AG04450 (cell line): ENCODE measurements at regions not wholly inside any gene's neighbourhood (a gene's known extent, or its start where the extent isn't known, plus 50 kb on each side); places are given as distances from the start of the nearest gene placed in this dataset.
A peak's percentile ranks its signal among the peaks of the same experiment; 100 is the strongest.

Source experiments
- CTCF ChIA-PET: fragments of 300-600, 350-600 bp; formaldehyde crosslinking; extraction: SDS; loops from one replicate; lab custom pipeline; 2022; ENCODE audit warnings: antibody characterized with exemption, inconsistent platforms; lab: Charles Lee
- POLR2A ChIA-PET: fragments of 350-600 bp; formaldehyde crosslinking; extraction: SDS; loops from one replicate; lab custom pipeline; 2021; ENCODE audit warnings: antibody characterized with exemption, inconsistent platforms; lab: Yijun Ruan, JAX
- DNase-seq: peaks from one replicate; pipeline ENCODE4 v3.0.0-alpha.2; 2011; ENCODE audit warnings: low read depth, low spot score
- H3K27ac ChIP-seq: one replicate; pipeline ENCODE4 v1.5.1; 2012; ENCODE audit warnings: low read depth, low read length, control low read depth
- H3K27me3 ChIP-seq: one replicate; pipeline ENCODE4 v1.6.0; 2012; ENCODE audit warnings: low read length; ENCODE audit not compliant: control insufficient read depth, insufficient read depth
- H3K4me3 ChIP-seq: 2 replicates; pipeline ENCODE4 v1.5.1; 2011; ENCODE audit warnings: mild to moderate bottlenecking, low read depth, low read length, control low read depth
- H3K9me3 ChIP-seq: 2 replicates; pipeline ENCODE4 v1.5.1; 2012; ENCODE audit warnings: low read length; ENCODE audit not compliant: control insufficient read depth, insufficient read depth
- TF ChIP-seq, protein P1 (sequence below): IDR thresholded peaks from 2 replicates; pipeline ENCODE4 v1.5.1; 2011; ENCODE audit warnings: low read depth, low read length, control low read depth, inconsistent platforms

DNA sequence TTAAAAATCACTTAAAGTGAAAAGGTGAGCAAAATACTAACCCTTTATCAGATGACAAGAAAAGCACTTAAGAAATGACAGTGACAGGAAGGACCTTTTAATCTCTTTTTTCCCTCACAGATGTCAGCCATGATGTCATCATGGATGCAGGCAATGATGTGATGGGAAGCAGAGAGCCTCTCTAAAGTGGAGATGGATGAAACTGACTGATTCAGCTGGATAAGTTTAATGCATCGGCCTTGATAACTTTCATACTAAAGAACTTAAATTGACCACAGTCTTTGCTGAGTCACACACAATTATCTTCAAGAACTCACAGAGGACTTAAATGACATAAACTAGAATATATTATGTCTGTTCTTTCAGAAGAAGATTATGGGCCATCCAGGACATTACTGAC, 153.2 kb upstream of the FGF10 start:
- POLR2A ChIA-PET, result no interaction called here
- Histone ChIP-seq H3K27ac (no peak overlapping the region), H3K9me3 (no peaks in the 10 kb centered on the region), H3K4me3 (no peak overlapping the region), H3K27me3 (no peaks in the 10 kb centered on the region)
- DNase-seq, result no peak
- CTCF ChIA-PET, result no interaction called here
- TF ChIP-seq, protein P1, sequence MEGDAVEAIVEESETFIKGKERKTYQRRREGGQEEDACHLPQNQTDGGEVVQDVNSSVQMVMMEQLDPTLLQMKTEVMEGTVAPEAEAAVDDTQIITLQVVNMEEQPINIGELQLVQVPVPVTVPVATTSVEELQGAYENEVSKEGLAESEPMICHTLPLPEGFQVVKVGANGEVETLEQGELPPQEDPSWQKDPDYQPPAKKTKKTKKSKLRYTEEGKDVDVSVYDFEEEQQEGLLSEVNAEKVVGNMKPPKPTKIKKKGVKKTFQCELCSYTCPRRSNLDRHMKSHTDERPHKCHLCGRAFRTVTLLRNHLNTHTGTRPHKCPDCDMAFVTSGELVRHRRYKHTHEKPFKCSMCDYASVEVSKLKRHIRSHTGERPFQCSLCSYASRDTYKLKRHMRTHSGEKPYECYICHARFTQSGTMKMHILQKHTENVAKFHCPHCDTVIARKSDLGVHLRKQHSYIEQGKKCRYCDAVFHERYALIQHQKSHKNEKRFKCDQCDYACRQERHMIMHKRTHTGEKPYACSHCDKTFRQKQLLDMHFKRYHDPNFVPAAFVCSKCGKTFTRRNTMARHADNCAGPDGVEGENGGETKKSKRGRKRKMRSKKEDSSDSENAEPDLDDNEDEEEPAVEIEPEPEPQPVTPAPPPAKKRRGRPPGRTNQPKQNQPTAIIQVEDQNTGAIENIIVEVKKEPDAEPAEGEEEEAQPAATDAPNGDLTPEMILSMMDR, result no peak

GRCh38 chr5:44539602-44539919, 150.3 kb upstream of the FGF10 start:
- TF ChIP-seq, protein P1, result no peak
- Histone ChIP-seq H3K9me3 (no peaks in the 10 kb centered on the region), H3K27ac (no peak overlapping the region), H3K27me3 (no peaks in the 10 kb centered on the region), H3K4me3 (no peak overlapping the region)
- no peak for DNase-seq
- CTCF ChIA-PET, result no interaction called here
- POLR2A ChIA-PET, result no interaction called here

DNA sequence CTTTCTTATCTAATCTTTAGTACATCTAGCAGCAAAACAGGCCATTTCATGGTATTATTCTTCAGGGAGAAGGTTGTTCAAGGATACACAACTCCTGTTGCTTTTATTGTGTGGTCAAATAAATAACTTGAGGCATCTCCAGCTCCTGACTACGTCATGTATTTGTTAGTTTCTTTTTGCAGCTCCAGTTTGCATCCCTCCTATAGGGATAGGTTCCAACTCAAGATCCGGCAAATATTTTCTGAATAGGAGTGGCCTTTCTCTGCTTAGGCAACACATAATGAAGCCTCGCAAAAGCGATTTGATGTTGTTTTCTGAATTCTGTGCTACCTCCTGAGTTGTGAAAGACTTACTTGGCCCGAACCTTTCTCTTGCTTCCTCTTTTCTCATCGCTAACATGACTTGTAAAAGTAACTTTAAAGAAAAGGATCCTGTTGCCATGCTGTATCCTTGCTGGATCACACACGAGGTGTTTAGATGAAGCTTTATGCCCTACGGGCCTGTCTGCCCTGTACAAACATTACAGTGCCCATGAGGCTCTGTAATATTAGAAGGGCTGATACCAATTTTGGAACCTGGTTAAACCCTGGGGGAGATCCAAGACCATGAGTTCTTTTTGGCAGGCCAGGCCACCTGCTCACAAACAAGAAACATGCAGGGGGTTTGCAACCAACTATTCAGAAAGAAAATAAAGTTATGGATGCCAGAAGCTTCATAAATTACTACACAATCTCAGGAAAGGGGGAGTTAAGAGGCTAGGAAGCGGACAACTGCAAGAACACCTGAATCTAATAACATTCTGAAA, 149.8 kb upstream of the FGF10 start:
- TF ChIP-seq, protein P1, result no peak
- no peak for DNase-seq
- Histone ChIP-seq H3K9me3 (no peaks in the 10 kb centered on the region), H3K27me3 (no peaks in the 10 kb centered on the region), H3K4me3 (no peak overlapping the region), H3K27ac (no peak overlapping the region)
- CTCF ChIA-PET, result no interaction called here
- POLR2A ChIA-PET, result no interaction called here

DNA sequence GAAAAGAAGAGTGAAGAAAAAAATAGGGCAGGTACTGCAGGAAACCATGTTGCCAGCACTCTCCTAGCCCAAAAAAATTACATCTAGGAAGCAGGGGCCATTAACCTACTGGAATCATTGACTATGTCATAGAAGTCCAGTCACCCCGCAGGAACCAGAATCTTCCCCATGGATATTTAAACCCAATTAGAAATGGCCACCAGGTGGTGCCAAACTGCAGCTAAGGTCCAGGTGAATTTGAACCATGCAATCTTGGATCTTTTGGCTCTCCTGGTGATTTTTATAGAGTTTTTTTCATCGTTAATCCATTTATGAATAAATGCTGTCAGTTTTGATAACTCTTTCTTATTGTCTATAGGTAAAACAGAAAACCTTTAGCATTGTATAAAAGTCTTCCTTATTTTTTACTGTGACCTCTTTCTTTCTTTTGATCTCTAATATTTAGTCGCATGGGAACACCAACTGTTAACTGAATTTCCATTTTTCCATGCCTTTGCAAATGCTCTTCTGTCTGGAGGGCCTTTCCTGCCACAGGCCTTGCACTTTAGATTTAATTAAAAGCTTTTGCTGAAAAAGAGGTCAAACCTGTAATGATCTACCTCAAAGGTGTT, 147.5 kb upstream of the FGF10 start:
- ChIA-PET POLR2A (no interaction called here), CTCF (interaction anchor here (0.7 to 1.9 kb wide), 4 partner anchors 12 to 316 kb away, joined by 3 to 8 read pairs (median 4); no protein-coding TSS in a partner anchor)
- H3K4me3 ChIP-seq, result no peak overlapping the region

GRCh38 chr5:44535621-44536020, 146.4 kb upstream of the FGF10 start:
- Histone ChIP-seq H3K9me3 (no peaks in the 10 kb centered on the region), H3K4me3 (no peak overlapping the region), H3K27ac (no peak overlapping the region), H3K27me3 (no peaks in the 10 kb centered on the region)
- POLR2A ChIA-PET, result no interaction called here
- CTCF ChIA-PET, result no interaction called here
- DNase-seq, result no peak
- TF ChIP-seq, protein P1, result no peak

More for the DNA sequence above, 147.5 kb upstream of the FGF10 start:
- TF ChIP-seq, protein P1, result peak; percentile 62
- Histone ChIP-seq H3K27me3 (no peaks in the 10 kb centered on the region), H3K27ac (no peak overlapping the region), H3K9me3 (no peaks in the 10 kb centered on the region)
- DNase-seq, result no peak
